HUDEP-2 (cell line): ENCODE measurements at regions not wholly inside any gene's neighbourhood (a gene's known extent, or its start where the extent isn't known, plus 50 kb on each side); places are given as distances from the start of the nearest gene placed in this dataset.
A peak's percentile ranks its signal among the peaks of the same experiment; 100 is the strongest.

Source experiments
- DNase-seq, 76 experiments: peaks; one replicate each; lab custom pipeline; 2025; ENCODE audit not compliant: unreplicated experiment in 76 of 76; lab: John Stamatoyannopoulos, UW

- DNase-seq, result no peak
Observed at GRCh38 chr12:77163074-77164038, 98.0 kb upstream of the E2F7 start.

- DNase-seq, result no peak
Observed at GRCh38 chr12:77161944-77162343, 96.6 kb upstream of the E2F7 start.

- no peak for DNase-seq
Observed at GRCh38 chr12:77160931-77161330, 95.6 kb upstream of the E2F7 start.

DNA sequence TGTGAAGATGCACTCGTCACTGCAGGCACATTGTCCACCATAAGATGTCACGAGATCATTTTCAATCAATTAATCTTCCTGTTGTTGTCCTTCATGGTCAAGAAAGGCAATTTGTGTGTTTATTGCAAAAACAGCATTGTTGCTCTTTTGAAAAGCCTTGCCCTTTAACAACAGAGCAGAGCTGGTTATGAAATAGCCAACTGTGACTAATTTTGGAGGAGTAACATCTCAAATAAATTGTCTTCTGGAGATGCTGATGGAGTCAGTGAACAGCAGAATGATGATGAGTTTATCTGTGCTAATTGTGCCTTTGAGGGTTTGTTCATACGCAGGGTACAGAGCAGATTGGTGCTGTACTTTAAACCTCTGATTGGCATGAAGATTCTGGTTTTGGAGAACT lies 88.3 kb upstream of the E2F7 start:
- no peak for DNase-seq

GRCh38 chr12:77152623-77153193 lies 87.3 kb upstream of the E2F7 start:
- DNase-seq, result no peak

DNA sequence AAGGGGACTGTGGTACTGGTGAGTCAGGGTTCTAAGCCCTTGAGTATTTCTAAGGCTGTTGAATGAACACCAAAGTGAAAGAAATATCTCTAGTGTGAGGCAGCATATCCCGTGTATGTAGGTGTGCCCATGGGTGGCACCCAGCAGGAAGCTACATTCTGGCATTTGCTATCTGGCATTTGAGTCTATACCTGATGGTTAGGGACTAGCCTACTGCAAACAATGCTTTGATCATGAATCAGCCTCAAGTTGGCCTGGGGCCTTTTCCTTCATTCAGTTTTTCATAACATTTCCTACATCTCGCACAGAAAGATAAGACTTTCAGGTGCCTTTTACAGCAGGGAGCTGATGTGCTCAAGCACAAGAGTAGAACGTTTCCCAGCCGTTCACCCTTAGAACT lies 85.7 kb upstream of the E2F7 start:
- no peak for DNase-seq

GRCh38 chr12:77133566-77133965 lies 68.2 kb upstream of the E2F7 start:
- peak in 44 of 76 experiments; percentile 0 to 57 (median 16) for DNase-seq

- no peak for DNase-seq
Observed at GRCh38 chr12:77131977-77132490, 66.7 kb upstream of the E2F7 start.

DNA sequence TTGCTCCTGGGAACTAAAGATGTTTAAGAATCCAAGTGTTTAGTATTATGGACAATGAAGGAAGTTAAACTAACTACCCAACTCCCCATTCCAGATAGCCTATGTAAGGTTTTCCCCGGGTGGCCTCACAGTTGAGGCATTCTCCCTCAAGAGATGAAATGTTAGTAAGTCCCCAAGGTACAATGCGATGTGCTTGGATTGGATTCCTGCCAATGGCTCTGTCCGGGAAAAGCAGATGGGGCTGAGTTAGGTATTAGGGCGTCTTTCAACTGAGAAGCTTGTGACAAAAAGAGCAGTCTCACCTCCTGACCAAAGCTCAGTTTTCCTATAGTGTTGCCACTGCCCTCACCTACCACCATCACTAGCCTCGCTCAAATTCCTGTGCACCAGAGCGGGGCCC lies 64.8 kb upstream of the E2F7 start:
- no peak for DNase-seq

DNA sequence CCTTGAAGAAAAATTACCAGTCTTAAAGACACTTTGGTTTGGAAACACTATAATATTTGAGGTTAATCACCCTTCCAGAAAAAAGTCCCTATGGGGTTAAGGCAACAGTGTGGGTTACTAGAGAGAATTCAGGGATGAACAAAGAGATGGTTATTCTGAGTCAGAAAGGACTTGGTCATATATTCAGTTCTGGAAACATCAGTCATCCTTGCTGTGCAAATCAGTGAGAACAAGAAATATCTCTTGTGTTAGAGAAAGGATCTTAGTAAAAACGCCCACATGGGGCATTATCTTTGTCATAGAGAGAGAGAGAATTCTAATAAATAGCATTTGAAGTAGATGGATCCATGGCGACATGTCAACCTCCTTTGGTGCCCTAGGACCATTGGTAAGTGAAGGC lies 59.4 kb upstream of the E2F7 start:
- DNase-seq, result no peak

- no peak for DNase-seq
Observed at GRCh38 chr12:77122661-77123060, 57.3 kb upstream of the E2F7 start.

GRCh38 chr12:77122236-77122635 lies 56.9 kb upstream of the E2F7 start:
- no peak for DNase-seq

- no peak for DNase-seq
Observed at GRCh38 chr12:77120156-77121085, 55.1 kb upstream of the E2F7 start.

DNA sequence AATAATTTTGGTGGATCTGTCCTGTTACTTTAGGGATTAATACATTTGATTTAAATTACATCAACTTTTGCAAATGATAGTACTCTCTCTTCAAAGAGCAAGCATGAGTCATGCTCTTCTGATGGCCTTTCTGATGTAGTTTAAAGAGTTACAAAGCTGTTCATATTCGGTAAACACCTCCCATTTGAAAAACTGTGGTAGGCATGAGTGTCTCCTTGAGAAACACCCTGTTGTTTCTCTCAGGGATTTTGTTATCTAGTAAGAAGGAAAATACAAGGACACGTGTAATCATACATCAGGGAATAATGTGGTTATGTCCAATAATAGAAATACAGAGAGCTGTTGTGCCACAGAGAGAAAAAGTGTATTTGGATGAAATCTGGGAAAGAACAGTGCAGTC lies 53.3 kb upstream of the E2F7 start:
- no peak for DNase-seq

GRCh38 chr12:77116277-77116676 lies 50.9 kb upstream of the E2F7 start:
- DNase-seq, result no peak

GRCh38 chr12:77115471-77115870 lies 50.1 kb upstream of the E2F7 start:
- no peak for DNase-seq
